ENCODE measurements at regions not wholly inside any gene's neighbourhood (a gene's known extent, or its start where the extent isn't known, plus 50 kb on each side); places are given as distances from the start of the nearest gene placed in this dataset.

- TF ChIP-seq DMBX1 (CRISPR knock-in tag; IDR thresholded peaks at IDR 0.05; ENCODE audit: borderline replicate concordance) (no peak), FOXP1 (CRISPR knock-in tag; IDR thresholded peaks at IDR 0.05) (no peak), POLR2AphosphoS5 (IDR thresholded peaks at IDR 0.05; ENCODE audit: control insufficient read depth, insufficient read depth, low read depth, low read length) (no peak), CAMTA2 (CRISPR knock-in tag; conservative IDR thresholded peaks at IDR 0.05) (no peak), MTA3 (IDR thresholded peaks at IDR 0.05; ENCODE audit: borderline replicate concordance) (no peak), MYNN (IDR thresholded peaks at IDR 0.05) (no peak), MYNN (CRISPR knock-in tag; IDR thresholded peaks at IDR 0.05) (no peak), POLR2A (conservative IDR thresholded peaks at IDR 0.05) (no peak), NBN (IDR thresholded peaks at IDR 0.05; ENCODE audit: low read depth) (no peak), SNIP1 (IDR thresholded peaks at IDR 0.05; ENCODE audit: low read depth) (no peak), TCFL5 (CRISPR knock-in tag; conservative IDR thresholded peaks at IDR 0.05) (no peak), CTCF (IDR thresholded peaks at IDR 0.05 in 2 of 3, conservative IDR thresholded peaks at IDR 0.05 in 1 of 3; ENCODE audit: insufficient read depth in 2 of 3, low read depth in 1 of 3, low read length in 3 of 3) (no peak), USF2 (CRISPR knock-in tag; IDR thresholded peaks at IDR 0.05) (no peak)
Observed at GRCh38 chr14:104240434-104241157, 102.2 kb downstream of the KIF26A start.

Measured in K562 (cell line).